HS-27A (cell line): ENCODE measurements at regions not wholly inside any gene's neighbourhood (a gene's known extent, or its start where the extent isn't known, plus 50 kb on each side); places are given as distances from the start of the nearest gene placed in this dataset.
"Not testable (repeated sequence)": the region's sequence is repeated elsewhere in the genome, so short reads cannot be mapped to it uniquely, and the experiment has no call there.

Experiments
- DNase-seq: peaks from one replicate; pipeline ENCODE4 v3.0.0-alpha.2; 2012; ENCODE audit warnings: low read depth, missing footprints

DNA sequence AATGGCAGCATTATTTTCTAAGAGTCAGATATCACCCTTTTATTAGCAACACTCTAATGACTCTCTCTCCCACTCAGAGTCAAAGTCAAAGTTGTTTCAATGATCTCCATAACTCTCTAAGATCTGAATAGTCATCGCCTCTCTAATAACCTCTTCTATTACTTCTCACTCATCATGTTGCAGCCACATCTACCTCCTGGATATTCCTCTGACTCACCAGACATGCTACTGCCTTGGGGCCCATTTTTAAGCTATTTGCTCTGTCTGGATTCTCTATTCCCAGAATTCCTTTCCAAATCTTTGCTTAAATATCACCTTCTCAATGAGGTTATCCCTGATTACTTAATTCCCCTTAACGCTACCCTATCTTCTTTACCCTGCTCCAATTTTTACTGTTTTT is 391.8 kb upstream of the MAGEB16 start:
- DNase-seq, result no peak

DNA sequence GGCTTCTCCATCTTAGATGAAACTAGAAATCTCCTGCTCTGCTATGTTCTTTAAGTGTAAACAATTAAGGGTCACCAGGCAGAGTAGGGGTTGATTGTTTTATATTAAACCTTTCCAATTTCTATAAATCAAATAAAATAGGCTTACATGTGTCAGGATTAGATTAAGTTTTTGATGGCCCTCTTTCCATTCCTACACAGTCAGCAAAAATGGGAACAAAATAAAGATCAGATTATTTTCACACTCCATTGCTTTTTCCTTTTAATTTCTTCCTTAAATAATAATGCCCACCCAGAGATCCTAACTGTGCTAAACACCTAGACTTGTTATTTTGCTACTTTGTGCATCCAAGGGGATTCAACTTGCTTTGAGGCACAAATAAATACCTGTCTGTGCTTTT is 381.4 kb upstream of the MAGEB16 start:
- DNase-seq, result no peak

DNA sequence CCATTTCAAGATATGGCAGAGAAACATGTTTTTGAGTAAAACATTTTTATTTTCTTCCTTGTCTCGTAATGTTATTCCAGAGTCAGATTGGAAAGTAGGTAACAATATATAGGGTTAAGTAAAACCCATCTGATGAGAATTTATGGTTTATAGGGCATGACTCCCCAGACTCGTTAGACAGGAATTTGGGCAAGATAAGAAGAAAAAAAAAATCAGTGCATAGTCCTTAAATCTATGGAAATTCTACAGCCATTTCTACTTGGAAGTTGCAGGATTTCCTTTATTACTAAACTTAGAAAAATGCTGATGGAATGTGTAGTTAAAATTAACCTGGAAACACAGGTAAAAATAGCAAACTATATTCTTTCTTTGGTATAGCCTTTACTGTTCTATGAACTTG is 366.1 kb upstream of the MAGEB16 start:
- DNase-seq, result no peak

DNA sequence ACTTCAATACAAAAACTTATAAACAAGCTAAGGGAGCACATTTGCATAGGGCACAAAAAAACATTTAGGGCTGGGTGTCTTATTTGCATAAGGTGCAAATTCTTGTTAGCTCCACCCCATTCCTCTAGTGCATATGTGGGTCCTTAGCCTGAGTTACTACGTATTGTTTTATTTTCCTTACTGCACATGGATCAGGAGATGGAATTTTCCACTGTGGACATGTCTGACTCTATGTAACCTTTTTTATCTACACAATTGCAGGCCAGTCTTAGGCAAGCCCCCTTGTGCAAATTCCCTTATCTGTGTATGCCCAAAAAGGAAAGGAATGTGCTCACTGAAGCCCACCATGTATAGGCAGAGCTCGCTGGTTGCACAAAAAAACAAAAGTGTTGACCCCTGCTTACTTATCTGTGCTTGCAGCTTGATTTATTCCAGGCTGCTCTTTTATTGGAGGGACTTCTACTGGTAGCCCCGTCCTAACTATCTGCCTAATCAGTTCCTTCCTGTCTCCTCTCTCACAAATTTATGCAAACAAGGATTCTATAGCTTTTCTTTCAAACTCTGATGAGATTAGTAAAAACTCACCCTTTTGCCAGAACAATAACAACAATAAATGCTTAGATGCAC is 359.0 kb upstream of the MAGEB16 start:
- DNase-seq, result no peak

DNA sequence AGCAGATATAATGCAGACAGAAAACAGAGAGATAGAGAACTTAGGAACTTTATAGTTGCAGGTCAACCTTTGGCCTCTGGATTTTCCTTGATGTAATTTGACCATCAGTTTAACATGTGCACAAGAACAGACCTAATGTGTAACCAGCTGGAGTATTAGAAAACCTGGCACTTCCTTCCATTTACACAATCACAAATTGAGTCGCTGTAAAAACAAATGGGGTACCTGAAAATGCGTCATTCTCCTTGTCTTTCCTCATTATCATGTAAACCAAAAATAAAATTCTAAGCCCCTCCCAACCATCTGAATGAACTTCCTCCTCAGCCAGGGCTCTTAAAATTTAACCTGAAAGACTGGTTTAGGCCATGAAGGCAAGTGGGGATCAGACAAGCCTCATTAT is 358.4 kb upstream of the MAGEB16 start:
- DNase-seq, result no peak

DNA sequence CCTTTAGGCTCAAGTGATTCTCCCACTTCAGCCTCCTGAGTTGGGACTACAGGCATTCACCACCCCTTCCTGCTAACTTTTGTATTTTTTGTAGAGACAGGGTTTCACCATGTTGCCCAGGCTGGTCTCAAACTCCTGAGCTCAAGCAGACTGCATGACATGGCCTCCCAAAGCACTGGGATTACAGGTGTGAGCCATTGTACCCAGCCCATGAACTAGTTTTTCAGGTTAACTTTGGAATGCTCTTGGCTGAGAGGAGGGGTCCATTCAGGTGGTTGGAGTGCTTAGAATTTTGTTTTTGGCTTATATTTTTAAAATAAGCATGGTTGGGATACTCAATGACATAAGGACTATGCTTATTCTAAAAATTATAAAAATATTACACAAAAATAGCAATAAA is 355.7 kb upstream of the MAGEB16 start:
- no peak for DNase-seq

DNA sequence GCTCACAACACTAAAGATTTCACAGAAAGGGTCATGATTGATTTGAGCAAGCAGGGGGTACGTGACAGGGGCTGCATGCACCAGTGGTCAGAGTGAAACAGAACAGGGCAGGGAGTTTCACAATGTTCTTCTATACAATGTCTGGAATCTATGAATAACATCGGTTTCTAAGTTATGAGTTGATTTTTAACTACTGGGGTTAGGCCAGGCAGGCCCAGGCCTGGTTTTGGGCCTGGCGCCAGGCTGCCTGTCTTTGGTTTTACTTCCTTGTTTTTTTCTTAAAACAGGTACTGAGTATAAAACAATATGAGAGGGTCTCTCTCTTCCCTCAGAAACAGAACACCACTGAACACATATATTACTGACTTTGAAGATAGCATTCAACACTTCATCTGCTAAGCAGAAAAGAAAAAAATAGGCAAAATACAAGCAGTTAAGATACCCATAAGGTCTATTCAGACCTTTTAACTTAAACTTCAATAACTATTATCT is 355.0 kb upstream of the MAGEB16 start:
- not testable (repeated sequence) for DNase-seq

DNA sequence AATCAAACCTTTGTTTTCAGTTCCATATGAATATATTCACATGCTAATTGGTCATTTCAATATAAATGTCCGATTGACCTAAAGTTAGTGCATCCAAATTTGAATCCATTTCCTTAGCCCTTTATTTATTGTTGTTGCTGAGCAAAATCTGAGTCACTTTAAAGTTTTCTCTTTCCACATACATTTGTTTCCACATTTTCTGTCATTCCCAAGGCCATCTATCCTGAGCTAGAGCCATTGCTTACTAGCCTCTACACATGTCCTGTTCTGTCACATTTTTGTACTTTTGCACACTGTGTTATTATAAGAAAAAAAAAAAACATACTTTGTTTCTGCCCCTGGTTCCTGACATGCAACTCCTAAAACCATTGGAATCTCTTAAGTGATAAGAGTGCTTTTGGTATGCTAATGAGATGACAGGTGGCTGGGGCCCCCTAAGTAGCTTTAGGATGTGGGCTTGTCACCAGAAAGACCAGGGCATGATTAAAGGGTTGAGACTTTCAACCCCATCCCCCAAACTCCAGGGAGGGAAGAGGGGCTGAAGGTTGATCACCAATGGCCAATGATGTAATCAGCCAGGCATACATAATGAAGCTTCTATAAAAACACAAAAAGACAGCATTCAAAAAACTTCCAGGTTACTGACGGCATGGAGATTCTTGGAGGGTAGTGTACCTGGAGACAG is 353.3 kb upstream of the MAGEB16 start:
- DNase-seq, result no peak

DNA sequence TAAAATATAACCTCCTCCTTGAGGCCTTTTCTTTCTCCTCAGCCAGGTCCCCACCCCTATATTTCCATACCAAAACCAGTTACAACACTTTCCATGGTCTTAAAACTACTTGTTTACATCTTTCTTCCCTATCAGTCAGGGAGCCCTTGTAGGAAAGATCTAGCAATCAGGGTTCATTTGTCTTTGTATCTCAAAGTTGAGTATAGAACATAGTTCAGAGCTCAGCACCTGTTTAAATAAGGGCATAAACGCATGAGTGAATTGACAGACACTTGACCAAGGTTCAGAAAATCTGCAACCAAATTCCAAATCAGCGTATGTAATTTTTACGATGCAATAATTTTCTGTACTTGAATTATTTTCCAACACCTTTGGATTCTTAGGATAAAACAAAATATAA is 352.2 kb upstream of the MAGEB16 start:
- no peak for DNase-seq

DNA sequence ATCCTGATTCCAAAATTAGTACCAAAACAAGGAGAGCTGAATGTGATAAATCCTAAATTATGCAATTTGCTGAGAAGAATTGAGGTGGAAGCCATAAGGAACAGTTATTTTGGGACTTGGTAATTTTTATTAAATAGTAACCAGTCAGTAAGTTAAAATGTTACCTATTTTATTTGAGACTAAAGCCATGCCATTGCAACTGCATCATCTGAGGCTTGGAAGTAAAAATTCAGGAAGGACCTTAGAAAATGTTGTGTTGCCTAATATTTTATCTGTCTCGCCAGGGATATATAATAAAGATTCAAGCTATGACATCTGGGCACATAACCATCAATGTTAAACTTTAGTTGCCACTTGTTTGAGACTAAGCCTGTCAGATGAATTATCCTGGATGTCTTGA is 341.3 kb upstream of the MAGEB16 start:
- no peak for DNase-seq

DNA sequence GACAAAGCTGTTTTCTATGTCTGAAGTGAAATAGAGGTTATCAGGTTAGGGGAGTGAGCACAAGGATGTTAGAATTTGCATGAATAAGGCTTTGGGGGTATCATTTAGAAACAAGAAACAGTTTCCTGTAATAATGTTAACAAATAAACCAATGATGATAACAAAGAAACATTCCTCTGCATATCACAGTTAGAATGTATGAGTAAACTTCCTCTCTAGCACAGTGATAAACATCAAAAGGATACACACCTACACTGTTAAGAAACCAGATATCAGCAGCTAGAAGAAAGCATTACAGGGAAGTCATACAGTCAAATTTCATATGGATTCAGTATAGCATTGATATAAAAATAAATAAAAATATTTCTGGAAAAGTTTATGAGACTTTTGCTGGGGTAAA is 340.0 kb upstream of the MAGEB16 start:
- no peak for DNase-seq

DNA sequence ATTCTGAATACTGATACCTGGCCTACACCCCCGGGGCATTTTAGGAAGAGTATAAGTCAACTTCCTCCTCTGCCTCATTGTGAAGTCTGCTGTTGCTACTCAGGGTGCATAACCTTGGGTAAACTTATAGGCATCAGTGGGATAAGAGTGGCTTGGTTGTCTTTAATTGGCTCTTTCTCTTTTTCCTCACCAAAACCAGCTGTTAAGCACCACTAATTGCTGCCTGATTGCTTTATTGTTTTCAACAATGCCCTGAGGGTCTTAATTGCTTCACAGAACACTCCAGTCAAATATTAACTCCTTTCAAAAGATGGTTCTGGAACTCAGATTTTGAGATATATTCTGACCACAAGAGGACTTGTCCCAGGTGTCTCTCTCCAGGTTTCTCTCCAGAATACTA is 337.0 kb upstream of the MAGEB16 start:
- no peak for DNase-seq

DNA sequence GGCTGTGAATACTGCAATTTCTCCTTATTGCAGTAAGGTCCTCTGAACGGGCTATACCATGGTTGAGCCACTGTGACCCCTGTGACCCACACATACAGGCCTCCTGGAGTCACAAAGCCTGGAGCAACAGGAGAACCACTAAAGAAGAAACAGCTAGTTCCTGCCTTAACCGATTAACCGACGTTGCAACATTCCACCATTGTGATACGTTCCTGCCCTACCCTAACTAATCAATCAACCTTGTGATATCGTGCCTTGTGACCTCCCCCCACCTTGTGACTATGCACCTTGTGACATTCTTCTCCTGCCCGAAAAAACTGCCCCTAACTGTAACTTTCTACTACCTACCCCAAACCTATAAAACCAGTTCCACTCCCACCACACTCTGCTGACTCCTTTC is 301.5 kb upstream of the MAGEB16 start:
- DNase-seq, result not testable (repeated sequence)

DNA sequence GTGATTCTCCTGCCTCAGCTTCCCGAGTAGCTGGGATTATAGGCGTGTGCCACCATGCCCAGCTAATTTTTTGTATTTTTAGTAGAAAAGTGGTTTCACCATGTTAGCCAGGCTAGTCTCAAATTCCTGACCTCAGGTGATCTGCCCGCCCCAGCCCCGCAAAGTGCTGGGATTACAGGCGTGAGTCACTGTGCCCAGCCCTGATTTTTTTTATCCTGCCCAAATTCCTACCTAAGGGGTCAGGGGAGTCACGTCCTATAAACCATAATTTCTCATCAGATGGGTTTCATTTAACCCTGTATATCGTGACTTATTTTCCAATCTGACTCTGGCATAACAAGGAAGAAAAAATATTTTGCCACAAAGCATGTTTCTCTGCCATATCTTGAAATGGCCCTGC is 300.7 kb upstream of the MAGEB16 start:
- DNase-seq, result not testable (repeated sequence)

DNA sequence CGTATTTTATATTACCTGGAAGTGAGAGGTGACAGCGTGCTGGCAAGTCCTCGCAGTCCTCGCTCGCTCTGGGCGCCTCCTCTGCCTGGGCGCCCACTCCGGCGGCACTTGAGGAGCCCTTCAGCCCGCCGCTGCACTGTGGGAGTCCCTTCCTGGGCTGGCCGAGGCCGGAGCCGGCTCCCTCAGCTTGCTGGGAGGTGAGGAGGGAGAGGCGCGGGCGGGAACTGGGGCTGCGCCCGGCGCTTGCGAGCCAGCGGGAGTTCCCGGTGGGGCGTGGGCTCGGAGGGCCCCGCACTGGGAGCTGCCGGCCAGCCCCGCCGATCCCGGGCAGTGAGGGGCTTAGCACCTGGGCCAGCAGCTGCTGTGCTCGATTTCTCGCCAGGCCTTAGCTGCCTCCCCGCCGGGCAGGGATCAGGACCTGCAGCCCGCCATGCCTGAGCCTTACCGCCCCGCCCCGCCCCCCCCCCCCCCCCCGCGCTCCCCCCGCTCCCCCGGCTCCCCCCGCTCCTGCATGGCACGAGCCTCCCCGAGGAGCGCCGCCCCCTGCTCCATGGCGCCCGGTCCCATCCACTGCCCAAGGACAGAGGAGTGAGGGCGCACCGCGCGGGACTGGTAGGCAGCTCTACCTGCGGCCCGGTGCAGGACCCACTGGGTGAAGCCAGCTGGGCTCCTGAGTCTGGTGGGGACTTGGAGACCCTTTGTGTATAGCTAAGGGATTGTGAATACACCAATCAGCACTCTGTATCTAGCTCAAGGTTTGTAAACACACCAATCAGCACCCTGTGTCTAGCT is 298.9 kb upstream of the MAGEB16 start:
- DNase-seq, result no peak

DNA sequence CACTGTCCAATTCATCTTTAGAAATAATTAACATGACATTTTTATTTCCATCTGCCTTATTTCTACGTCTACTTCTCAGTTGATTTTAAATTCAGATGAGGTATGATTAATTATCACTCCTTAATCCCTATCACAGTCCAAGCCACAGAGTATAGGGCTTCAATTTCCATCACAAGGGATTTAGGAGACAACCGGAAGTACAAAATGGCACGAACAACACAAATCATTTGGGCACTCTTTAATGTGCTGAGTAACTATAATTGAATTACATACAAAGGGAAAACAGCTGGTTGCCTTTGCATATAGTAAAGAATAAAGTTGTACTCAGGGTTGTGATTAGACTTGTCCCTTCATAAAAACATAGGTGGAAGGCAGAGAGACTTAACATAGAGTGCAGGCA is 290.4 kb upstream of the MAGEB16 start:
- DNase-seq, result no peak

DNA sequence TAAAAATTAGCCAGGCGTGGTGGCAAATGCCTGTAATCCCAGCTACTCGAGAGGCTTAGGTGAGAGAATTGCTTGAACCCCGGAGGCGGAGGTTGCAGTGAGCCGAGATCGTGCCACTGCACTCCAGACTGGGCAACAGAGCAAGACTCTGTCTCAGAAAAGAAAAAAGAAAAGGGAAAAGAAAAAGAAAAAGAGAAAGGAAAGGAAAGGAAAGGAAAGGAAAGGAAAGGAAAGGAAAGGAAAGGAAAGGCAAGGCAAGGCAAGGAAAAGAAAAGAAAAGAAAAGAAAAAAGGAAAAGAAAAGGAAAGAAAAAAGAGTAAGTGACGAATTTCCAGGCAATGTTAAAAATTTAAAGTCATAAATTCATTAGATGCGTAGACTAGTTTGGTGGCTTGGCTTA is 250.1 kb upstream of the MAGEB16 start:
- DNase-seq, result not testable (repeated sequence)

DNA sequence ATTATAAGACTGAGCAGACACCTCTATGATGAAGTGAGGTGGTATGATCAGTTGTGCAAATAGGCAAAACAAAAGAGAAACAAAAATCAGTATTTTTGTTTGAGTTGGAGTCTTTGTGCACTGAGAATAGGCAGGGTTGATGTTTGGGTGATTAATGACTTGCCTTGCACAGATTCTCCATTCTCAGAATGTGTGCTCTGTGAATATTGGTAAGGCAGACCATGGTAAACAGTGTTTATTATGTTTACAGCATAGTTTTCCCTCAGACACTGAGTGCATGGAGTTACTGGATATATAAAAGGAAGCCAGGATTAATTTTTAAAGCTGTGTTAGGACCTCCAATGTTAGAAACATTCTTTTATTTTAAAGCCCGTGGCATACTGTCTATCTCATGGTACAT is 240.2 kb upstream of the MAGEB16 start:
- no peak for DNase-seq

DNA sequence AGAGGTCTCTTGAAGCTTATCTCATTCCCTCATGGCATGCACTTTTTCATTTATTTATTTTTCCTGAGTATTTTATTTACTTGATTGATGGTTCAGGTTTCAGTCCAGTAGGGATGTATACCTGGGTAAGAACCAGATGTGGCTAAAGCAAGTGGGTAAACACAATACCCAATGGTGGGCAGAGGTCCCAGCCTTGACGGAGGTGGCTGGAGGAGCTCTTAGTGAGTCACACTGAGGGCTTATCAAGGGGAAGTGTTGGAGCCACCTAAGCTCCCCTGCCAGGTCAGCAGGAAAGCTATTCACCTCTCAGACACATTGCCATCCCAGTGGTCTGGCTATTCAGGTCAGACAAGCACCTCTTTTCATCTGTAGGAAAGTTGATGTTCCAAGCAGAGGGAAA is 236.2 kb upstream of the MAGEB16 start:
- DNase-seq, result no peak

DNA sequence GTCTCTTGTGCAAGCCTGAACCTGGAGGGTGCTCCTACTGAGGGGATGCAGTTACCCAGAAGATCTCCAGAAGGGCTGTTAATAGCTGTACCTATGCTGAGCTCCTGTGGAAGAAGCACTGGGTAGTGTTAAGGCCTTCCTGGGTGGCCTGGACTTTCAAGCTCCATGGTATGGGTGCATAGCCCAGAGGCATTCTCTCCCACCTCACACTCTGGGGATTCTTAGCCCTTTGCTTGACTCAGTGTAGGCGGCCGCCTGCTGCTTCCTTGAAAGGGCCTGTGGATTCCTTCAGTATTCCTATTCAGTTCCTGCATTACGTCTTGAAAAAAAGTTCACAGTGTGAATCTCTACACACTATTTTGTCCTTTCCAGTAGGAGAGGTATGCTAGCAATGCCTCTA is 235.7 kb upstream of the MAGEB16 start:
- DNase-seq, result no peak

DNA sequence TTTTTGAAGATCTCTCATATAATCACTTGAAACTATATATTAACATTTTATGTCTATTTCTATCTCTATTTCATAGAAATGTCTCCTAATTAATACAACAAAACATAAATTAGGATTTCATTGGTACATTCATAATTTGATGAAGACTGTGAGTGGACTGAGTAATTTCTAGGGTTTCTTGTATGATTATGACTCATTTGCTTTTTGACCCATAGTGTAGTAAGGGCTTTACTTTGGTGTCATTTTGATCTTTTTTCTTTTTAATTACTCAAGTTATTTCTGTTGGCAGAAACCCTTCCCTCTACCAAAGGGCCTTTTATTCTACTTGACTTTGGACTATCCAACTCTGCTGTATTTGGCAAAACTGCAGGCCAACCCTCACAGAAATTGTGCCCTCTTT is 207.9 kb upstream of the MAGEB16 start:
- DNase-seq, result no peak

DNA sequence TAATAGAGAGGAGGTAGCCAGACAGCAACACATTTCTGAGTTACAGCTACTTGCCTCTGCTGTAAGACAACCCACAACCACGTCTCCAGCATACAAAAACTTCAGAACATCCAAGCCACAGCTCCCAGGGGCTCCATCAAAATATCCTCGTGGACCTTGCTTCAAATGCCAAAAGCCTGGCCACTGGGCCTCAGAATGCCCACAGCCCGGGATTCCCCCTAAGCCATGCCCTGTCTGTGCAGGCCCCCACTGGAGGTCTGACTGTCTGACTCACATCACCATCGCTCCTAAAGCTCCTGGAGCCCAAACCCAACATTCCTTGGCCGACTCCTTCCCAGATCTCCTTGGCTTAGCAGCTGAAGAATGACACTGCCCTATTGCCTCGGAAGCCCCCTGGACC is 186.6 kb upstream of the MAGEB16 start:
- not testable (repeated sequence) for DNase-seq

DNA sequence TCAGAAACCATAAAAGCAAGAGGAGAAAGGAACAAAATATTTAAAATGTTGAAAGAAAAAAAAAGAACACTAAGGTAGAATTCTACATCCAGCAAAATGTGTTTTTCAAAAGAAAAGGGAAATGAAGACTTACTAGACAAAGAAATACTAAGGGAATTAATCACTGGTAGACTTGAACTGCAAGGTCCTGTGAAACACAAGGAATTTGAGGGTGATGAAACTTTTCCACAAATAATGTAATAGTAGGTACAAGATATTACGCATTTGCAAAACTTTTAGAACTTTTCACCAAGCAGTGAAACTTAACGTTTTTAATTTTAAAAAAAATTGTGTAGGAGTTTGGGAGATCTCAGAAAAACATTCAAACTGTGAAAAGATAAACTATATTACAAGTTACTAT is 180.3 kb upstream of the MAGEB16 start:
- DNase-seq, result no peak
